Neuronal stem cell (in vitro differentiated cells): ENCODE measurements at regions not wholly inside any gene's neighbourhood (a gene's known extent, or its start where the extent isn't known, plus 50 kb on each side); places are given as distances from the start of the nearest gene placed in this dataset.

ENCODE experiments used
- DNase-seq: peaks from one replicate; pipeline ENCODE4 v3.0.0-alpha.2; 2013; ENCODE audit warnings: low spot score
- H2AFZ ChIP-seq: one replicate; pipeline ENCODE4 v1.6.1; 2013; ENCODE audit warnings: mild to moderate bottlenecking, low read length, inconsistent platforms
- H2AK5ac ChIP-seq: 2 replicates; pipeline ENCODE4 v1.6.1; 2013; ENCODE audit warnings: low read depth, mild to moderate bottlenecking, inconsistent platforms, low read length, moderate library complexity, mixed read lengths
- H2BK120ac ChIP-seq: 2 replicates; pipeline ENCODE4 v1.6.1; 2013; ENCODE audit warnings: low read depth, mild to moderate bottlenecking, inconsistent platforms, low read length, moderate library complexity, mixed read lengths
- H2BK12ac ChIP-seq: one replicate; pipeline ENCODE4 v1.6.1; 2013; ENCODE audit warnings: low read length, inconsistent platforms
- H2BK15ac ChIP-seq: 2 replicates; pipeline ENCODE4 v1.6.1; 2013; ENCODE audit warnings: mild to moderate bottlenecking, low read length, inconsistent platforms, mixed read lengths
- H2BK5ac ChIP-seq: one replicate; pipeline ENCODE4 v1.6.1; 2013; ENCODE audit warnings: inconsistent platforms, mild to moderate bottlenecking, low read length, moderate library complexity
- H3K14ac ChIP-seq: one replicate; pipeline ENCODE4 v1.6.1; 2013; ENCODE audit warnings: low read length, inconsistent platforms
- H3K18ac ChIP-seq: 2 replicates; pipeline ENCODE4 v1.6.1; 2013; ENCODE audit warnings: low read length, inconsistent platforms
- H3K23ac ChIP-seq: 2 replicates; pipeline ENCODE4 v1.6.1; 2013; ENCODE audit warnings: low read depth, mild to moderate bottlenecking, mixed read lengths, low read length, inconsistent platforms; ENCODE audit not compliant: poor library complexity
- H3K27ac ChIP-seq: replicated peaks from 3 replicates; pipeline ENCODE4 v1.5.1; 2013; ENCODE audit warnings: low read length, inconsistent platforms
- H3K27me3 ChIP-seq, 3 experiments: 2 replicates each; pipeline ENCODE4 v1.6.1; 2013; ENCODE audit warnings: low read length in 3 of 3, mild to moderate bottlenecking in 2 of 3, inconsistent platforms in 1 of 3, low read depth in 1 of 3, mixed read lengths in 1 of 3, moderate library complexity in 1 of 3; ENCODE audit not compliant: control insufficient read depth in 3 of 3, insufficient read depth in 3 of 3
- H3K36me3 ChIP-seq, 2 donors: replicated peaks in 1 of 2; 2 replicates each; pipeline ENCODE4 v1.6.1; 2013; ENCODE audit warnings: low read length in 2 of 2; ENCODE audit not compliant: control insufficient read depth in 2 of 2, insufficient read depth in 2 of 2
- H3K4ac ChIP-seq: 2 replicates; pipeline ENCODE4 v1.6.1; 2013; ENCODE audit warnings: inconsistent platforms, mild to moderate bottlenecking, low read length, moderate library complexity
- H3K4me1 ChIP-seq, 2 donors: 1 replicate in 1 of 2; 2 replicates in 1 of 2; pipeline ENCODE4 v1.6.1; 2013; ENCODE audit warnings: low read length in 2 of 2, low read depth in 1 of 2; ENCODE audit not compliant: control insufficient read depth in 2 of 2, insufficient read depth in 1 of 2
- H3K4me2 ChIP-seq: one replicate; pipeline ENCODE4 v1.6.1; 2013; ENCODE audit warnings: mild to moderate bottlenecking, low read length, inconsistent platforms; ENCODE audit not compliant: insufficient read depth, poor library complexity, severe bottlenecking
- H3K4me3 ChIP-seq, 2 donors: 2 replicates each; pipeline ENCODE4 v1.5.1; 2013; ENCODE audit warnings: low read length in 2 of 2, mild to moderate bottlenecking in 2 of 2, inconsistent platforms in 1 of 2, moderate library complexity in 1 of 2
- H3K79me1 ChIP-seq: one replicate; pipeline ENCODE4 v1.6.1; 2013; ENCODE audit warnings: low read depth, mild to moderate bottlenecking, inconsistent platforms, low read length, moderate library complexity
- H3K9ac ChIP-seq: one replicate; pipeline ENCODE4 v1.6.1; 2013; ENCODE audit warnings: mild to moderate bottlenecking, low read depth, low read length, inconsistent platforms; ENCODE audit not compliant: poor library complexity
- H3K9me3 ChIP-seq, 2 donors: replicated peaks in 1 of 2; 2 replicates each; pipeline versions ENCODE3 to v1.6.1; 2013; ENCODE audit warnings: low read length in 2 of 2, mild to moderate bottlenecking in 2 of 2, inconsistent platforms in 1 of 2, low read depth in 1 of 2, mixed read lengths in 1 of 2, moderate library complexity in 1 of 2; ENCODE audit not compliant: control insufficient read depth in 2 of 2, insufficient read depth in 1 of 2
- H4K8ac ChIP-seq: one replicate; pipeline ENCODE4 v1.6.1; 2013; ENCODE audit warnings: low read depth, mild to moderate bottlenecking, inconsistent platforms, low read length, moderate library complexity
- H4K91ac ChIP-seq: one replicate; pipeline ENCODE4 v1.6.1; 2013; ENCODE audit warnings: low read length, low read depth, mild to moderate bottlenecking, inconsistent platforms; ENCODE audit not compliant: poor library complexity
- WGBS, 2 donors: extraction: QIAGEN DNeasy Blood & Tissue Kit; methylation state at CpG; one replicate each; pipeline ENCODE4 v1.1.7; 2013; ENCODE audit warnings: missing lambda C conversion rate in 2 of 2, mixed read lengths in 1 of 2; ENCODE audit not compliant: insufficient read length in 2 of 2, insufficient replicate concordance in 1 of 2; ENCODE audit errors: extremely low coverage in 2 of 2; 5-methylcytosine and 5-hydroxymethylcytosine counted together

GRCh38 chr9:113800276-113800675 is 75.8 kb upstream of the ZNF618 start:
- no peak overlapping the region for H3K18ac ChIP-seq
- no peak overlapping the region for H3K14ac ChIP-seq
- no peak overlapping the region for H3K23ac ChIP-seq
- H3K4me2 ChIP-seq: no peak overlapping the region
- DNase-seq: no peak
- no peak overlapping the region for H2BK120ac ChIP-seq
- no peak overlapping the region for H4K8ac ChIP-seq
- H3K79me1 ChIP-seq: no peaks in the 10 kb centered on the region
- H2AK5ac ChIP-seq: no peak overlapping the region
- H3K27me3 ChIP-seq: peaks cover 0 to 3% (median 0%) of the 10 kb centered on the region in 3 experiments
- no peak overlapping the region for H4K91ac ChIP-seq
- H3K27ac ChIP-seq: no peak overlapping the region
- no CpG with 5 or more reads among the region's 2 CpGs for WGBS, 2 donors
- H3K4me3 ChIP-seq: no peak overlapping the region
- no peak overlapping the region for H2BK5ac ChIP-seq
- H3K36me3 ChIP-seq: no peaks in the 10 kb centered on the region
- no peak overlapping the region for H2AFZ ChIP-seq
- no peaks in the 10 kb centered on the region for H3K9me3 ChIP-seq
- H2BK12ac ChIP-seq: no peak overlapping the region
- H3K4me1 ChIP-seq: peaks cover 0 to 1% of the 10 kb centered on the region in 2 donors
- H2BK15ac ChIP-seq: no peak overlapping the region
- H3K4ac ChIP-seq: no peak overlapping the region
- no peak overlapping the region for H3K9ac ChIP-seq

- no peak overlapping the region for H2AK5ac ChIP-seq
- no peak overlapping the region for H3K14ac ChIP-seq
- H3K4me2 ChIP-seq: no peak overlapping the region
- H3K9me3 ChIP-seq: no peaks in the 10 kb centered on the region
- no peak overlapping the region for H3K9ac ChIP-seq
- no peaks in the 10 kb centered on the region for H3K36me3 ChIP-seq
- no peak overlapping the region for H3K4me3 ChIP-seq
- peaks cover 0 to 1% of the 10 kb centered on the region in 2 donors for H3K4me1 ChIP-seq
- H3K4ac ChIP-seq: no peak overlapping the region
- H2BK15ac ChIP-seq: no peak overlapping the region
- DNase-seq: no peak
- no peak overlapping the region for H2BK5ac ChIP-seq
- H3K27me3 ChIP-seq: peaks cover 0 to 3% (median 0%) of the 10 kb centered on the region in 3 experiments
- H3K23ac ChIP-seq: no peak overlapping the region
- WGBS, 2 donors: no CpG with 5 or more reads among the region's 8 CpGs
- no peaks in the 10 kb centered on the region for H3K79me1 ChIP-seq
- no peak overlapping the region for H4K91ac ChIP-seq
- H2AFZ ChIP-seq: no peak overlapping the region
- no peak overlapping the region for H4K8ac ChIP-seq
- no peak overlapping the region for H2BK120ac ChIP-seq
- no peak overlapping the region for H2BK12ac ChIP-seq
- H3K27ac ChIP-seq: no peak overlapping the region
- H3K18ac ChIP-seq: no peak overlapping the region
These were observed 72.1 kb upstream of the ZNF618 start for GRCh38 chr9:113803811-113804589.

GRCh38 chr9:113805486-113806132 is 70.5 kb upstream of the ZNF618 start:
- WGBS, 2 donors: no CpG with 5 or more reads among the region's 9 CpGs
- H3K9ac ChIP-seq: no peak overlapping the region
- H3K27me3 ChIP-seq: peaks cover 0 to 3% (median 0%) of the 10 kb centered on the region in 3 experiments
- H2AFZ ChIP-seq: no peak overlapping the region
- no peak overlapping the region for H3K14ac ChIP-seq
- H2AK5ac ChIP-seq: no peak overlapping the region
- H3K79me1 ChIP-seq: no peaks in the 10 kb centered on the region
- H3K4me2 ChIP-seq: no peak overlapping the region
- H3K23ac ChIP-seq: no peak overlapping the region
- no peak overlapping the region for H2BK5ac ChIP-seq
- peaks cover 0 to 1% of the 10 kb centered on the region in 2 donors for H3K4me1 ChIP-seq
- H3K18ac ChIP-seq: no peak overlapping the region
- H2BK12ac ChIP-seq: no peak overlapping the region
- H2BK120ac ChIP-seq: no peak overlapping the region
- H2BK15ac ChIP-seq: no peak overlapping the region
- no peak overlapping the region for H3K27ac ChIP-seq
- H3K9me3 ChIP-seq: no peaks in the 10 kb centered on the region
- no peak overlapping the region for H4K91ac ChIP-seq
- no peaks in the 10 kb centered on the region for H3K36me3 ChIP-seq
- H3K4me3 ChIP-seq: no peak overlapping the region
- H3K4ac ChIP-seq: no peak overlapping the region
- no peak for DNase-seq
- no peak overlapping the region for H4K8ac ChIP-seq
